GDM1 (cell line): ENCODE measurements at regions not wholly inside any gene's neighbourhood (a gene's known extent, or its start where the extent isn't known, plus 50 kb on each side); places are given as distances from the start of the nearest gene placed in this dataset.
"Not testable (repeated sequence)": the region's sequence is repeated elsewhere in the genome, so short reads cannot be mapped to it uniquely, and the experiment has no call there.

Source experiments
- DNase-seq: peaks from one replicate; lab custom pipeline; 2025; lab: John Stamatoyannopoulos, UW

- no peak for DNase-seq
Observed at GRCh38 chr12:115898670-115899069, 378.8 kb downstream of the MED13L start.

GRCh38 chr12:115897729-115898128 is 379.8 kb downstream of the MED13L start:
- no peak for DNase-seq

GRCh38 chr12:115895247-115895646 is 382.2 kb downstream of the MED13L start:
- DNase-seq: no peak

- no peak for DNase-seq
Observed at GRCh38 chr12:115891556-115892164, 385.8 kb downstream of the MED13L start.

GRCh38 chr12:115886666-115887065 is 390.8 kb downstream of the MED13L start:
- DNase-seq: no peak

- no peak for DNase-seq
Observed at GRCh38 chr12:115885040-115885690, 392.3 kb downstream of the MED13L start.

- DNase-seq: no peak
Observed at GRCh38 chr12:115882936-115883335, 394.6 kb downstream of the MED13L start.

GRCh38 chr12:115880238-115880637 is 397.3 kb downstream of the MED13L start:
- DNase-seq: no peak

- no peak for DNase-seq
Observed at GRCh38 chr12:115879354-115879753, 398.1 kb downstream of the MED13L start.

GRCh38 chr12:115873451-115874082 is 403.9 kb downstream of the MED13L start:
- no peak for DNase-seq

- no peak for DNase-seq
Observed at GRCh38 chr12:115872919-115873357, 404.6 kb downstream of the MED13L start.

- DNase-seq: no peak
Observed at GRCh38 chr12:115872212-115872611, 405.3 kb downstream of the MED13L start.

GRCh38 chr12:115871714-115872113 is 405.8 kb downstream of the MED13L start:
- DNase-seq: no peak

GRCh38 chr12:115870510-115870909 is 407.0 kb downstream of the MED13L start:
- DNase-seq: no peak

- DNase-seq: no peak
Observed at GRCh38 chr12:115870021-115870420, 407.5 kb downstream of the MED13L start.

GRCh38 chr12:115869604-115870003 is 407.9 kb downstream of the MED13L start:
- no peak for DNase-seq

GRCh38 chr12:115868624-115869023 is 408.9 kb downstream of the MED13L start:
- DNase-seq: no peak

- no peak for DNase-seq
Observed at GRCh38 chr12:115867854-115868253, 409.6 kb downstream of the MED13L start.

GRCh38 chr12:115866909-115867525 is 410.5 kb downstream of the MED13L start:
- no peak for DNase-seq

- not testable (repeated sequence) for DNase-seq
Observed at GRCh38 chr12:115866281-115866680, 411.2 kb downstream of the MED13L start.

- no peak for DNase-seq
Observed at GRCh38 chr12:115864396-115864795, 413.1 kb downstream of the MED13L start.

- DNase-seq: no peak
Observed at GRCh38 chr12:115860619-115861018, 416.9 kb downstream of the MED13L start.

- no peak for DNase-seq
Observed at GRCh38 chr12:115859231-115859630, 418.3 kb downstream of the MED13L start.
